GM12873 (cell line): ENCODE measurements at regions not wholly inside any gene's neighbourhood (a gene's known extent, or its start where the extent isn't known, plus 50 kb on each side); places are given as distances from the start of the nearest gene placed in this dataset.

ENCODE experiments used
- CTCF ChIP-seq: IDR thresholded peaks from 2 replicates; pipeline ENCODE4 v1.5.1; 2012; ENCODE audit warnings: low read depth, mild to moderate bottlenecking, moderate library complexity, low read length, control low read depth; ENCODE audit not compliant: insufficient read depth; ENCODE audit errors: missing control alignments

GRCh38 chr9:105054491-105054890 lies 126.5 kb upstream of the ABCA1 start:
- TF ChIP-seq CTCF, result no peak

- TF ChIP-seq CTCF, result no peak
Measured at GRCh38 chr9:105055917-105056316, 128.0 kb upstream of the ABCA1 start.

DNA sequence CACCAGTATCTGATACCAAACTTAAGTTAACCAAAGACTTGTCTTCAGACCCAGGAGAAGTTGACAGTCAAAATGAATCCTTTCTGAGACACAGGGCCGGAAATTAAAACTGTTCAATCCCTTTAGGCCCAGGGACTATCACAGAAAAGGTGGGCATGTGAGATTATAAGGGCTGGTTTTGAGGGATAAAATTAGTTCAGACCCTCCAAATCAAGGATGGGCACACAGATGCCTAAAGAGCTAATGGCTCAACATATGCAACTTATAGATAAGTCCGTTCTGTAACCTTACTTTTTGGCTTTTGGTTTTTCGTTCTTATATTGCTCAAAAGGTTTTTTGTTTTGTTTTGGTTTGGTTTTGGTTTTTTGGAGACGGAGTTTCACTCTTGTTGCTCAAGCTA lies 129.6 kb upstream of the ABCA1 start:
- no peak for TF ChIP-seq CTCF

- TF ChIP-seq CTCF, result no peak
Measured at GRCh38 chr9:105059252-105059651, 131.3 kb upstream of the ABCA1 start.

DNA sequence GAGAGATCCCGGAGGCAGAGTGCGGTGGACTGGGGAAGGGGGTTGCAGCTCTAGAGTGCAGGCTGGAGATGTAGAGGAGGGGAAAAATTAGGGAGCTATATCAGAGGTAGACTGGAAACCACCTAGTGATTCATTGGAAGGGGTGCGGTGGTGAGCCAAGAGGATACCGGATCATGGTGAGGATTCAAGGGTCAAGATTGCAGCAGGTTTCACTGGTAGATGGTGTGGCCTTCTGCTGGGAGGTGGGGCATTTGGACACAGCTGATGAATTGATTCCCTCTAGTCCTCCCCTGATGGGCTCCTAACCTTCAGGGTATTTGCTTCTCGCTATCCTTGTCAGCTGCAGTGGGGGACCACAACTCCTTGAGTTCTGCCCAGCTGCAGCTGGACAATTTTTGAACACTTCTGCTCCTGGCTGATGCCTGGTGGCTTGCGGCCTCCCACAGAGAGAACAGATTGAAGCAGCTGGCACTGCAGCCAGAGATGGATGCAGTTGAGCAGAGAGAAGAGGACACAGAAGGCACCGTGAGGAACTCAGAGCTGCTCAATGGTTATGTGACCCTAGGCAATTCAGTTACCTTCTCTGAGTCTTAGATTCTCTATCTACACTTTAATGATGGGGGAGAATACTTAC lies 134.4 kb upstream of the ABCA1 start:
- TF ChIP-seq CTCF, result no peak

- no peak for TF ChIP-seq CTCF
Measured at GRCh38 chr9:105064248-105065097, 136.5 kb upstream of the ABCA1 start.
